Hematopoietic multipotent progenitor cell (in vitro differentiated cells): ENCODE measurements at regions not wholly inside any gene's neighbourhood (a gene's known extent, or its start where the extent isn't known, plus 50 kb on each side); places are given as distances from the start of the nearest gene placed in this dataset.
"Not testable (repeated sequence)": the region's sequence is repeated elsewhere in the genome, so short reads cannot be mapped to it uniquely, and the experiment has no call there.

Experiments
- DNase-seq, 3 donors: peaks; one replicate each; pipeline ENCODE4 v3.0.0-alpha.2; 2011 to 2015; ENCODE audit warnings: low read depth in 2 of 3, low spot score in 2 of 3

GRCh38 chr14:27338012-27338411 lies 740.2 kb upstream of the NOVA1 start:
- no peak for DNase-seq

GRCh38 chr14:27363036-27363435 lies 765.2 kb upstream of the NOVA1 start:
- DNase-seq = not testable (repeated sequence)

- no peak for DNase-seq
These were observed 768.8 kb upstream of the NOVA1 start for GRCh38 chr14:27366596-27366995.

GRCh38 chr14:27367345-27367744 lies 769.5 kb upstream of the NOVA1 start:
- no peak for DNase-seq

GRCh38 chr14:27370074-27370473 lies 772.2 kb upstream of the NOVA1 start:
- no peak for DNase-seq

GRCh38 chr14:27370775-27371174 lies 772.9 kb upstream of the NOVA1 start:
- no peak for DNase-seq

- no peak for DNase-seq
These were observed 773.4 kb upstream of the NOVA1 start for GRCh38 chr14:27371209-27371608.

GRCh38 chr14:27371868-27372267 lies 774.0 kb upstream of the NOVA1 start:
- DNase-seq = no peak

- no peak for DNase-seq
These were observed 774.9 kb upstream of the NOVA1 start for GRCh38 chr14:27372771-27373170.

GRCh38 chr14:27384124-27384523 lies 786.3 kb upstream of the NOVA1 start:
- DNase-seq = no peak

GRCh38 chr14:27386391-27386790 lies 788.6 kb upstream of the NOVA1 start:
- DNase-seq = no peak

GRCh38 chr14:27387463-27387862 lies 789.6 kb upstream of the NOVA1 start:
- no peak for DNase-seq

GRCh38 chr14:27389402-27389801 lies 791.6 kb upstream of the NOVA1 start:
- DNase-seq = no peak

- no peak for DNase-seq
These were observed 792.3 kb upstream of the NOVA1 start for GRCh38 chr14:27390155-27390554.

- DNase-seq = no peak
These were observed 793.5 kb upstream of the NOVA1 start for GRCh38 chr14:27391331-27391730.

- DNase-seq = no peak
These were observed 794.3 kb upstream of the NOVA1 start for GRCh38 chr14:27392153-27392552.

GRCh38 chr14:27409944-27410343 lies 812.1 kb upstream of the NOVA1 start:
- DNase-seq = no peak

- DNase-seq = no peak
These were observed 813.1 kb upstream of the NOVA1 start for GRCh38 chr14:27410981-27411380.

GRCh38 chr14:27427796-27428195 lies 830.0 kb upstream of the NOVA1 start:
- no peak for DNase-seq

- DNase-seq = no peak
These were observed 838.3 kb upstream of the NOVA1 start for GRCh38 chr14:27435923-27436670.

- DNase-seq = no peak
These were observed 886.8 kb upstream of the NOVA1 start for GRCh38 chr14:27484633-27485032.

- DNase-seq = no peak
These were observed 887.4 kb upstream of the NOVA1 start for GRCh38 chr14:27485193-27485592.

- DNase-seq = no peak
These were observed 908.4 kb upstream of the NOVA1 start for GRCh38 chr14:27506272-27506671.
